ENCODE measurements at regions not wholly inside any gene's neighbourhood (a gene's known extent, or its start where the extent isn't known, plus 50 kb on each side); places are given as distances from the start of the nearest gene placed in this dataset.

DNA sequence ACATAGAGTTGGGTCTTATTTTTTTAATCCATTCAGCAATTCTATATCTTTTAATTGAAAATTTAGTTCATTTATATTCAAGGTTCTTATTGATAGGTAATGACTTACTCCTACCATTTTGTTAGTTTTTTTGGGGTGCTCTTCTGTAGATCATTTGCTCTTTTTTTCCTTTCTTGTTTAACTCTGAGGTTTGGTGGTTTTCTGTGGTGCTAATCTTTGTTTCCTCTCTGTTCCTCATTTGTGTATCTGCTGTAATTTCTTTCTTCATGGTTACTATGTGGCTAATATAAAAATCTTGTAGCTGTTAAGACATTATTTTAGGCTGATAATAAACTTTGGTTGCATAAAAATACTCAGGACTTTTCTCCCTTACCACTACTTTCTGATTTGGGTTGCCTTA is 181.6 kb upstream of the DMRTA1 start:
- no peaks in the 10 kb centered on the region for H4K20me1 ChIP-seq (ENCODE audit: insufficient read depth, low read length)
- no peaks in the 10 kb centered on the region for H3K4me1 ChIP-seq (ENCODE audit: low read length)
- TF ChIP-seq, protein P1, sequence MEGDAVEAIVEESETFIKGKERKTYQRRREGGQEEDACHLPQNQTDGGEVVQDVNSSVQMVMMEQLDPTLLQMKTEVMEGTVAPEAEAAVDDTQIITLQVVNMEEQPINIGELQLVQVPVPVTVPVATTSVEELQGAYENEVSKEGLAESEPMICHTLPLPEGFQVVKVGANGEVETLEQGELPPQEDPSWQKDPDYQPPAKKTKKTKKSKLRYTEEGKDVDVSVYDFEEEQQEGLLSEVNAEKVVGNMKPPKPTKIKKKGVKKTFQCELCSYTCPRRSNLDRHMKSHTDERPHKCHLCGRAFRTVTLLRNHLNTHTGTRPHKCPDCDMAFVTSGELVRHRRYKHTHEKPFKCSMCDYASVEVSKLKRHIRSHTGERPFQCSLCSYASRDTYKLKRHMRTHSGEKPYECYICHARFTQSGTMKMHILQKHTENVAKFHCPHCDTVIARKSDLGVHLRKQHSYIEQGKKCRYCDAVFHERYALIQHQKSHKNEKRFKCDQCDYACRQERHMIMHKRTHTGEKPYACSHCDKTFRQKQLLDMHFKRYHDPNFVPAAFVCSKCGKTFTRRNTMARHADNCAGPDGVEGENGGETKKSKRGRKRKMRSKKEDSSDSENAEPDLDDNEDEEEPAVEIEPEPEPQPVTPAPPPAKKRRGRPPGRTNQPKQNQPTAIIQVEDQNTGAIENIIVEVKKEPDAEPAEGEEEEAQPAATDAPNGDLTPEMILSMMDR (IDR thresholded peaks at IDR 0.05; ENCODE audit: low read depth, low read length) = no peak
- TF ChIP-seq EZH2phosphoT487 (IDR thresholded peaks at IDR 0.05; ENCODE audit: low read depth) = no peak
- no peak overlapping the region for H3K9ac ChIP-seq (ENCODE audit: low read length)
- no peak overlapping the region for H3K4me3 ChIP-seq (ENCODE audit: low read length)
- H3K27me3 ChIP-seq (ENCODE audit: low read depth, low read length) = no peaks in the 10 kb centered on the region
- H3K4me2 ChIP-seq (ENCODE audit: low read length) = no peak overlapping the region
- H3K36me3 ChIP-seq (replicated peaks; ENCODE audit: low read depth, low read length) = no peaks in the 10 kb centered on the region
- H3K9me3 ChIP-seq (ENCODE audit: insufficient read depth, low read length) = peaks cover 15% of the 10 kb centered on the region
- H2AFZ ChIP-seq (ENCODE audit: low read depth, low read length) = no peak overlapping the region
- H3K27ac ChIP-seq (ENCODE audit: low read length) = no peak overlapping the region
- no peaks in the 10 kb centered on the region for H3K79me2 ChIP-seq (ENCODE audit: low read length)

DNA sequence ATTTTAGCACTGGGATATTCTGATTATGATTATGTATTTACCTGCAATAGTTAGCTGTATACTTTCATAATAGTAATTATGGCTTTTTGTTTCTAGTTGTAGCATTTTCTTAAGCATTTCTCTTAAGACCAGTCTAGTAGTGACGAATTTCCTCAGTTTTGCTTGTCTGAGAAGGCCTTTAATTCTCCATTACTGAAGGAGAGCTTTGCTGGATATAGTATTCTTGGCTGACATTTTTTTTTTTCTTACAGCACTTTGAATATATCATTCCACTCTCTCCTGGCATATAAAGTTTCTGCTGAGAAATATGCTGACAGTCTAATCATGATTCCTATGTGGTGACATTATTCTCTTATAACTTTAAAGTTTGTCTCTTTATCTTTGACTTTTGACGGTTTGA is 181.1 kb upstream of the DMRTA1 start:
- Histone ChIP-seq H3K36me3 (replicated peaks; ENCODE audit: low read depth, low read length) (no peaks in the 10 kb centered on the region), H3K27ac (ENCODE audit: low read length) (no peak overlapping the region), H3K79me2 (ENCODE audit: low read length) (no peaks in the 10 kb centered on the region), H3K4me1 (ENCODE audit: low read length) (no peaks in the 10 kb centered on the region), H4K20me1 (ENCODE audit: insufficient read depth, low read length) (no peaks in the 10 kb centered on the region), H2AFZ (ENCODE audit: low read depth, low read length) (no peak overlapping the region), H3K4me2 (ENCODE audit: low read length) (no peak overlapping the region), H3K4me3 (ENCODE audit: low read length) (no peak overlapping the region), H3K9ac (ENCODE audit: low read length) (no peak overlapping the region), H3K9me3 (ENCODE audit: insufficient read depth, low read length) (peaks cover 15% of the 10 kb centered on the region), H3K27me3 (ENCODE audit: low read depth, low read length) (no peaks in the 10 kb centered on the region)
- TF ChIP-seq, protein P1 (IDR thresholded peaks at IDR 0.05; ENCODE audit: low read depth, low read length) = no peak

DNA sequence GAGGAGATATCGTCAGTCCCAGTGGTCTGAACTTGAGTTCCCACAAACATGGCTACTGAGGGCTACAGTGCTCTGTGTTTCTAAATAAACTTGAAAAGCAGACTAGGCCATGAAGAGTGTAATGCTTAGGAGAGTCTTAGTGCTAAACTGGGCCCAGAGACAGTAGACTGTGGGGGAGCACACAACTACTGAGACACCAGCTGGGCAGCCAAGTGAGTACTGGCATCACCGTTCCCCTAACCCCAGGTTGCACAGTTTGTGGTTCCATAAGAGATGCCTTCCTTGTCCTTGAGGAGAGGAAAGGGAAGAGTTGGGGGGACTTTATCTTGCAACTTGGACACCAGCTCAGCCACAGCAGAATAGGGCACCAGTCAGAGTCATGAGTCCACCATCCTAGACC is 172.1 kb upstream of the DMRTA1 start:
- no peaks in the 10 kb centered on the region for H3K79me2 ChIP-seq (ENCODE audit: low read length)
- H3K36me3 ChIP-seq (replicated peaks; ENCODE audit: low read depth, low read length) = no peaks in the 10 kb centered on the region
- no peaks in the 10 kb centered on the region for H4K20me1 ChIP-seq (ENCODE audit: insufficient read depth, low read length)
- H3K27ac ChIP-seq (ENCODE audit: low read length) = no peak overlapping the region
- TF ChIP-seq, protein P1 (IDR thresholded peaks at IDR 0.05; ENCODE audit: low read depth, low read length) = no peak
- TF ChIP-seq EZH2phosphoT487 (IDR thresholded peaks at IDR 0.05; ENCODE audit: low read depth) = no peak
- no peaks in the 10 kb centered on the region for H3K4me1 ChIP-seq (ENCODE audit: low read length)
- no peak overlapping the region for H3K4me2 ChIP-seq (ENCODE audit: low read length)
- H3K9ac ChIP-seq (ENCODE audit: low read length) = no peak overlapping the region
- H2AFZ ChIP-seq (ENCODE audit: low read depth, low read length) = no peak overlapping the region
- H3K9me3 ChIP-seq (ENCODE audit: insufficient read depth, low read length) = no peaks in the 10 kb centered on the region
- no peak overlapping the region for H3K4me3 ChIP-seq (ENCODE audit: low read length)
- H3K27me3 ChIP-seq (ENCODE audit: low read depth, low read length) = no peaks in the 10 kb centered on the region

DNA sequence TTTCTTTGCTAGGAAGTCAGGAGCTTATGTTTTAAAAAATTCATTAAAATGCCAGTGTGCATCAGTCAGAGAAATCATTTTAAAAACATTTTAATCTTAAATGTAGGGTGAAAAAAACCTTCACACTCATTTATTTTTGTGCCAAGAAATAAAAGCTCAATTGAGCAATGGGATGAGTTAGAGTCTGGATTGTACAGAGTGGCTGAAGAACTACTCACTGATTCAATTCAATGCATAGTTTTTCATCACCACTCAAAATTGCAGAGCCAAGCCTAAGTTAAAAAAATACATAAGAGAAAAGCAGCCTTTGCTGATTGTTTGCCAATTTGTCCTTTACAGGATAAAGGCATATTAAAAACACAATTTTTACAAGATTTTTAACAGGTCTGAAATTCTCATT is 168.2 kb upstream of the DMRTA1 start:
- no peaks in the 10 kb centered on the region for H3K9me3 ChIP-seq (ENCODE audit: insufficient read depth, low read length)
- TF ChIP-seq, protein P1 (IDR thresholded peaks at IDR 0.05; ENCODE audit: low read depth, low read length) = no peak
- TF ChIP-seq EZH2phosphoT487 (IDR thresholded peaks at IDR 0.05; ENCODE audit: low read depth) = no peak
- no peak overlapping the region for H3K9ac ChIP-seq (ENCODE audit: low read length)
- H2AFZ ChIP-seq (ENCODE audit: low read depth, low read length) = no peak overlapping the region
- H3K79me2 ChIP-seq (ENCODE audit: low read length) = no peaks in the 10 kb centered on the region
- no peaks in the 10 kb centered on the region for H3K36me3 ChIP-seq (replicated peaks; ENCODE audit: low read depth, low read length)
- H3K4me1 ChIP-seq (ENCODE audit: low read length) = no peaks in the 10 kb centered on the region
- no peaks in the 10 kb centered on the region for H4K20me1 ChIP-seq (ENCODE audit: insufficient read depth, low read length)
- no peak overlapping the region for H3K4me3 ChIP-seq (ENCODE audit: low read length)
- H3K4me2 ChIP-seq (ENCODE audit: low read length) = no peak overlapping the region
- no peaks in the 10 kb centered on the region for H3K27me3 ChIP-seq (ENCODE audit: low read depth, low read length)
- no peak overlapping the region for H3K27ac ChIP-seq (ENCODE audit: low read length)

Measured in OCI-LY3 (cell line).